GM18870 (cell line): ENCODE measurements at regions not wholly inside any gene's neighbourhood (a gene's known extent, or its start where the extent isn't known, plus 50 kb on each side); places are given as distances from the start of the nearest gene placed in this dataset.

ENCODE experiments used
- ATAC-seq: cut with Tn5 transposase; IDR thresholded peaks from one replicate; pipeline ENCODE4 v1.9.1; 2021; ENCODE audit warnings: moderate library complexity; ENCODE audit not compliant: unreplicated experiment

- ATAC-seq, result peak; percentile 44
Measured at GRCh38 chr6:98782772-98783171, 51.6 kb upstream of the POU3F2 start.

GRCh38 chr6:98783578-98783977 lies 50.8 kb upstream of the POU3F2 start:
- ATAC-seq, result no peak
